Transverse colon (tissue), 4 donors: ENCODE measurements at regions not wholly inside any gene's neighbourhood (a gene's known extent, or its start where the extent isn't known, plus 50 kb on each side); places are given as distances from the start of the nearest gene placed in this dataset.

ENCODE experiments used
- POLR2A ChIP-seq: fragments of 450-650 bp; IDR thresholded peaks from one replicate; pipeline ENCODE4 v1.6.1; 2016; ENCODE audit warnings: antibody characterized with exemption, mild to moderate bottlenecking, moderate library complexity
- POLR2AphosphoS5 ChIP-seq, 3 donors: sonication (generic); formaldehyde crosslinking; IDR thresholded peaks; one replicate each; pipeline ENCODE4 v1.6.1; 2016; ENCODE audit warnings: antibody characterized with exemption in 3 of 3
- TF ChIP-seq, protein P1 (sequence below), 5 experiments: fragments of 200-600 bp in 3 of 5; fragments of 450-650 bp in 2 of 5; sonication (generic) in 3 of 5; IDR thresholded peaks; 1 replicate in 2 of 5; 2 replicates in 3 of 5; pipeline ENCODE4 v1.5.1; 2016 to 2017; ENCODE audit warnings: antibody characterized with exemption in 5 of 5, inconsistent platforms in 3 of 5, mild to moderate bottlenecking in 2 of 5, moderate library complexity in 1 of 5

DNA sequence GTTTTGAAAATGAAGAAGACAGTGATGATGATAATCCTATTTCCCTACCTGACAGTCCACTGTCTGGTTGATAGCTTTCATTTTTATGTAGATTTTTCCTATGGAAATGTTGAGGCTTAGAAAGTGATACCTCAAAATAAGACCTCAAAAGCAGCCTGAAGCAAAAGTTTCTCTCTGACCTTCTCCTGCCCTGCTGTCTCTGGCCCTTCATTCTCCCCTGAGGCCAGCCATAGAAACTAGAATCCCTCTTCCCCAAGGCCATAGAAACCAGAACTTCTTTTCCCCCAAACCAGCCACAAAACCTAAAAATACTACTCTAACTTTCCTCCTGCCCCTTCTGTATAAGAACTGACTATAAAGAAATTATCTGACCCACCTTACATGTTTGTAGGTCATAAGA, 52.6 kb upstream of the GCM1 start:
- TF ChIP-seq, protein P1, sequence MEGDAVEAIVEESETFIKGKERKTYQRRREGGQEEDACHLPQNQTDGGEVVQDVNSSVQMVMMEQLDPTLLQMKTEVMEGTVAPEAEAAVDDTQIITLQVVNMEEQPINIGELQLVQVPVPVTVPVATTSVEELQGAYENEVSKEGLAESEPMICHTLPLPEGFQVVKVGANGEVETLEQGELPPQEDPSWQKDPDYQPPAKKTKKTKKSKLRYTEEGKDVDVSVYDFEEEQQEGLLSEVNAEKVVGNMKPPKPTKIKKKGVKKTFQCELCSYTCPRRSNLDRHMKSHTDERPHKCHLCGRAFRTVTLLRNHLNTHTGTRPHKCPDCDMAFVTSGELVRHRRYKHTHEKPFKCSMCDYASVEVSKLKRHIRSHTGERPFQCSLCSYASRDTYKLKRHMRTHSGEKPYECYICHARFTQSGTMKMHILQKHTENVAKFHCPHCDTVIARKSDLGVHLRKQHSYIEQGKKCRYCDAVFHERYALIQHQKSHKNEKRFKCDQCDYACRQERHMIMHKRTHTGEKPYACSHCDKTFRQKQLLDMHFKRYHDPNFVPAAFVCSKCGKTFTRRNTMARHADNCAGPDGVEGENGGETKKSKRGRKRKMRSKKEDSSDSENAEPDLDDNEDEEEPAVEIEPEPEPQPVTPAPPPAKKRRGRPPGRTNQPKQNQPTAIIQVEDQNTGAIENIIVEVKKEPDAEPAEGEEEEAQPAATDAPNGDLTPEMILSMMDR (IDR thresholded peaks at IDR 0.05): no peak
- TF ChIP-seq POLR2A (no peak), POLR2AphosphoS5 (IDR thresholded peaks at IDR 0.05) (no peak)
